Activated T-cell treated with anti-CD3 and anti-CD28 coated beads, Interleukin-2, amount 50 U/mL, for 1 hour (primary cell): ENCODE measurements at regions not wholly inside any gene's neighbourhood (a gene's known extent, or its start where the extent isn't known, plus 50 kb on each side); places are given as distances from the start of the nearest gene placed in this dataset.
"Not testable (repeated sequence)": the region's sequence is repeated elsewhere in the genome, so short reads cannot be mapped to it uniquely, and the experiment has no call there.

ENCODE experiments used
- DNase-seq: peaks from one replicate; pipeline ENCODE4 v3.0.0-alpha.2; 2020

- DNase-seq: no peak
These were observed 256.2 kb upstream of the NPSR1 start for GRCh38 chr7:34401776-34402175.

- no peak for DNase-seq
These were observed 251.0 kb upstream of the NPSR1 start for GRCh38 chr7:34406848-34407530.

- no peak for DNase-seq
These were observed 250.4 kb upstream of the NPSR1 start for GRCh38 chr7:34407586-34407985.

DNA sequence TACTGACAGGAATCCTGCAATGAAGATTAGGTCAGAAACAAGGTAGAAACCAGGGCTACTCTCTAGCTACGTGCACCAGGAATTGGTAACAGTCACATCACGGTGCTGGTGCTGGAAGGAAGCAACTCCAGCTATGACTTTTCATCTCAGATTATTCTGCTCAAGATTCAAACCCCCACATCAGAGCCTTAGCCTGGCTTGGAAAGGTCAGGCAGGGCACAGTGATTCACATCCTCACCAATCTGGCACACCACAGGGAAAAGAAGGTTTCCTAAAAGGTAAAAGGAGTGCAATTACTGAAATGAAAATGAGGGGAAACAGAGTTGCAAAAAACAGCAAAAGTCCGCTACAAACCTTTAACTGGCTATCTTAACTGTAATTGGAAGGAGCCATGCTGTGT, 240.2 kb upstream of the NPSR1 start:
- no peak for DNase-seq

DNA sequence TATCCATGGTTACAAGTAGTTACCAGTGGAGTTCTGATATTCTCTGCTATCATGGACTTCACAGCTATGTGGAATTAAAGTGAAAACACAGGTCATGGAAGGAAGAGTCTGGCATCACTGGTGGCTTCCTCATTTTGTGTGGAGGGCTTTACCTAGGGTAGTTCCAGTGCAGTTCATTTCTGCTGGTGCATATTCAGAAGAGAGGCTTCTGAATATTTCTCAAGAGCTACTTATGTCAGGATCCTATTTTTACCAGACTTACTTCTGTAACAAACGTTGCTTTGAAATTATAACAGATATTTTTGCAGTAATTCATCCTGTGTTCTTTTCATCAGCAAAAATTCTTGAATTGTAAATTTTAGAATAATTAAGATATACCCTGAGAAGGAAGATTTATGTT, 236.5 kb upstream of the NPSR1 start:
- DNase-seq: no peak

DNA sequence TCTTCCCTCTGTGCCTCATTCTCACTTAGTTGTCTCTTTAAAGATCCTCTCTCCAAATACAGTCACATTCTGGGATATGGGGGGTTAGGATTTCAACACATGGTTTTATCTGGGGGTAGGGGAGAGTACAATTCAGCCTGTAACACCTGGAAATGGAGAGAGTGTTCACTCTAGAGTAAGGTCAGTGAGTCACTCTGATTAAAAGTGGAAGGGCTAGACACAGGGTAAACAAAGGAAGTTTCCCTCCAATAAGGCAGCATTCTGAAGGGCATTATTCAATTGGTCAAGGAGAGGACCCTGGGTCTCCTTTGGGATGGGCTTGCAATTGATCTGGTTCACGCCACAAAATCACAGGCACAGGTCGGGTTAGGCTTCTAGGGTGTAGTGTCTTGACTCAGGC, 232.8 kb upstream of the NPSR1 start:
- no peak for DNase-seq

DNA sequence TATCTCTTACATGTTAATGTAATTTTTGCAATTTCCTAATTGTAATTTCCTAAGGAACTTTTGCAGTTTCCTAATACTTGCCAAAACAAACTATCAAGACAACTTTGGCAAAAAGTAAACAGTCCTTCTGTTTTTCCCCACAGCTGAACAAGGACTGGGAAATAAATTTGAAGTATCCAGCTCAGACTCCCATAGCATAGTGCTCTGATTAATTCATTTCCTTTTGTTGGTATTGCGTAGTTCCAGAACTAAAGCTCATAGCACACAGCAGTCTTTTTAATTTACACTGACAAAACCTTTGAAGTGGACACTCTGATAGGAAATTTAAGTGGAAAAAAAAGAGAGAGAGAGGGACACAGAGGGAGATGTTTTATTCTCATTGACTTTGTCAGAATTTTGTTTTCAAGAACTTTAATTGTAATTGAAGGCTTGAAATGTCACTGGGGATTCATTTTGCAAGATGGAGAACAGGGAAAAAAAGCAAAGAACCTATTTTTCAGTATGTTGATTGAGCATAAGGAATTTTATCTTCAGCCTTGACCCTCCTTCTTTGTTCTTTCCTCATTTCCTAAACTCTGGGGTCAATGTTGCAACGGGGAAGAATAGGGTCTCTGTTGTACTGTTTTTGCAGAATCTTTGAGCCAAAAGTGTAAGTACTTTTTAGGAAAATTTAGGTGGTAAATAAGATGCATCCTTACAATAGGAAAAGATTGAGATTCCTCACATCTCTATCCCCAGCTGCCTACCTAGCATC, 232.2 kb upstream of the NPSR1 start:
- DNase-seq: no peak

- DNase-seq: no peak
These were observed 227.6 kb upstream of the NPSR1 start for GRCh38 chr7:34430456-34430855.

- DNase-seq: no peak
These were observed 219.6 kb upstream of the NPSR1 start for GRCh38 chr7:34438436-34438835.

GRCh38 chr7:34445653-34446052, 212.4 kb upstream of the NPSR1 start:
- DNase-seq: no peak

DNA sequence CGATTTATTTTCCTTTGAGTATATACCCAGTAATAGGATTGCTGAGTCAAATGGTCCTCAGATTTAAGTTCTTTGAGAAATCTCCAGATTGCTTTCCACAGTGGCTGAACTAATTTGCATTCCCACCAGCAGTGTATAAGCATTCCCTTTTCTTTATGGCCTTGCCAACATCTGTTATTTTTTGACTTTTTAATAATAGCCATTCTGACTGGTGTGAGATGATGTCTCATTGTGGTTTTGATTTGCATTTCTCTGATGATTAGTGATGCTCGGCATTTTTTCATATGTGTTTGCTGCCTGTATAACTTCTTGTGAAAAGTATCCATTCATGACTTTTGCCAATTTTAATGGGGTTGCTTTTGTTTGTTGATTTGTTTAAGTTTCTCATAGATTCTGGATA, 209.5 kb upstream of the NPSR1 start:
- not testable (repeated sequence) for DNase-seq

GRCh38 chr7:34449765-34450164, 208.3 kb upstream of the NPSR1 start:
- no peak for DNase-seq

DNA sequence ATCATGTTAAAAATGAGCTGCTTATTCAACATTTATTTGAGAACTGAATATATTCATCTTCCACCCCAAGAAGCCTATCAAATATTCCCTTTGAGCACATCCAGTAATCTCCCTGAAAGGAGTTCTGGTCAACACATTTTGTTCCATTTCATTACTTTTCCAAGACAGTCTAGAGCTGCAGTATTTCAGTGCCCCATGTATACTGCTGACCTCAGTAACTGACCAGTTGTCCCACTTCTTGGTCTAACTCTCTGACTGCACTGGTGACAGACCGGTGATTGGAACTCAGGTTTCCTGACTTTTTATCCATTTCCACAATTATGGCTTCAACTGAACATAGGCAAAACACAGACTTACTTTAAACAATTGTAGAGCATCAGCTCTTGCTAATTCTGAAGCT, 206.8 kb upstream of the NPSR1 start:
- DNase-seq: no peak

- DNase-seq: no peak
These were observed 206.1 kb upstream of the NPSR1 start for GRCh38 chr7:34451923-34452322.

DNA sequence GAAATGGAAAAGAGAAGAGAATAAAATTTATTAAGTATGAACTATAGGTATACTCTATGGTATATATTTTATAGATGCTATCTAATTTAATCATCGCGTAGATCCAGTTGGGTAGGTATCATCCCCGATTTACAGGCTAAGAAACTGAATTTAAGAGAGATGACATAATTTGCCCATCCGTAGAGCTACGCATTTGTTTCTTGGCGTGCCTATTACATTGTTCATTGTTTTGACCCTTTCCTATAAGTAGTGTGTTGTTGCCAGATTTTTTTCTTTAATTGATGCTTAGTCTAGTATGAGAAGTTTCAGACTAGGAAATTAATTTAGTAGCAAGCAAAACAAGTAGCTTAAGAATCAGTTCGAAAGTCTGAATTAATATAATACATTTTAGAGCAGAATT, 205.7 kb upstream of the NPSR1 start:
- DNase-seq: no peak

DNA sequence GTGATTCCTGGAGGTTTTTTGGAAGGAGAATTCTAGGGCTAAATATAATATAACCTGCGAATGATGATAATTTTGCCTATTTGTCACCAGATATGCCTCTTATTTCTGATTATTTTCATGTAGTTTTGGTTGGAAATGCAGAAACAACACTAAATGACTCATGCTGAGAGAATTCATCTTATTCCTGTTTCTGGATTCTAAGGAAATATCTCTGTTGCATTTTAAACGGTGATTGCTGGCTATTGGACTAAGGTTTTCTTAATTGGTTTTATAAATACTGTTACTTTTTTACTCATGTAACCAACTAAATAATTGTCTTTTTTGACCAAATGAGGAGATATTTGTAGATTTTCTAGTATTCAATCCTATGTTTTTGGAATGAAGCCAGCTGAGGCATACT, 204.9 kb upstream of the NPSR1 start:
- no peak for DNase-seq

GRCh38 chr7:34454381-34454780, 203.6 kb upstream of the NPSR1 start:
- no peak for DNase-seq

GRCh38 chr7:34457329-34457728, 200.7 kb upstream of the NPSR1 start:
- no peak for DNase-seq

GRCh38 chr7:34463830-34464229, 194.2 kb upstream of the NPSR1 start:
- DNase-seq: no peak

- DNase-seq: no peak
These were observed 186.2 kb upstream of the NPSR1 start for GRCh38 chr7:34471844-34472243.

DNA sequence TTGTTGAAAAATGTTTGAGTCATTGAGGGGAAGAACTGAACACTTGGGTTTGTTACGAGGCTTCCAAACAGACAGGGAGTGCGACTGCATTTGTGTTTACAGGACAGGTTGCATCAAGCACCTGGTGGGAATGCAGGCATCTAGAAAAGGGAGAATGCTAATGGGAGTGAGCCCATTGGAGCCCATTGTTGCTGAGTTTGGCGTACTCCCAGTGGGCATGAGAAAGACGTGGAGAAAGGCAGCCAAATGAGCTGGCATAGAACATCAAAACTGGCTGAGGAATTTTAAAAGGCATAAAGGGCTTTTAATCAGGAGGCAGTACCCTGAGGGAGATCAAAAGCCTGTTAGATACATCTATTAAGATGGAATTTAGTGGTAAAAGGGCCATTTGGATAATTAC, 171.6 kb upstream of the NPSR1 start:
- no peak for DNase-seq

GRCh38 chr7:34487391-34488115, 170.5 kb upstream of the NPSR1 start:
- DNase-seq: no peak

- no peak for DNase-seq
These were observed 169.3 kb upstream of the NPSR1 start for GRCh38 chr7:34488766-34489165.

GRCh38 chr7:34491899-34492298, 166.1 kb upstream of the NPSR1 start:
- DNase-seq: no peak
